ENCODE measurements at regions not wholly inside any gene's neighbourhood (a gene's known extent, or its start where the extent isn't known, plus 50 kb on each side); places are given as distances from the start of the nearest gene placed in this dataset.
"Not testable (repeated sequence)": the region's sequence is repeated elsewhere in the genome, so short reads cannot be mapped to it uniquely, and the experiment has no call there.

DNA sequence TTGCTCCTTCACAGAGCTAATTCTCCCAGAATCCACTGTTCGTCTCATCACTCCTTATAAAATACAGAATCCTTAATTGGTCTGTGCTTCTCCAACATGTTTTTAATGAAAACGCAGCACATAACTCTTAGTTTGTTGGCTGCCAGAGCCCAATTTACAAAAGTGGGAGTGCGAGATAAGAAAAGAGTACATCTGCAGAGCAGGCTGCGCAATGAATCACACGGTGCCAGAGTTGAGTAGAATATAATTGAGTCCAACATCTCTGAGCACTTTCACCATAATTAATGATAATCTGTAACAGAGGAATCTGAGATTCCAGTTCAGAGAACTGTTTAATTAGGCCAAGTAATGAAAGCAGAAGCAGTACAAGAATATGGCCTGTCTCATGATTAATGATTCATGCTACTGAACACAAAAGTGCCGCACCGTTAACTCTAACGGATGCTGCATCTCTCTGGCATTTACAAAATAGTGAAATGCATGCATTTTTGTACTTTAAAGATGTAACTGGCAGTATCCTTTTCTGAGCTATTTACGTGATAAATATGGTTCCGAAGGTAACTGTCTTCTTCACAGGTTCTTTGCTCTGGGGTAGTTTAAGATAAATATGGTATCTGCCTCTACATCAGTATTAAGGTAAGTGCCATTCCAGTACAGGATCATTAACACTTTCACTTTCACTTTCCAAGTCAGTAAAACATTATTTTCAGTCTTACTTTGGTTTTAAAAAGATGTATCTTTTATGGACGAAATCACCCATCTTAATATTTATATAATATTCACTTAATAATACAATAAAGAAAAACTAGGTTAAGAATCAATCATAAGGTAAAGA, 785.6 kb downstream of the NR4A2 start:
- H3K27ac ChIP-seq = no peak overlapping the region
- 72 to 77% methylated on average over 11 of the region's 11 CpGs for WGBS, 2 donors
- H3K4me3 ChIP-seq = peak overlapping the region in 2 of 4 donors; percentile 5 to 12
- H3K4me1 ChIP-seq = no peaks in the 10 kb centered on the region
- intact Hi-C loops (cut with DNase I) = no loop called here
- no peaks in the 10 kb centered on the region for H3K36me3 ChIP-seq
- no peaks in the 10 kb centered on the region for H3K27me3 ChIP-seq
- DNase-seq = no peak
- TF ChIP-seq POLR2A (IDR thresholded peaks at IDR 0.05) = no peak
- no peak for TF ChIP-seq CTCF (IDR thresholded peaks at IDR 0.05)
- no peaks in the 10 kb centered on the region for H3K9me3 ChIP-seq

DNA sequence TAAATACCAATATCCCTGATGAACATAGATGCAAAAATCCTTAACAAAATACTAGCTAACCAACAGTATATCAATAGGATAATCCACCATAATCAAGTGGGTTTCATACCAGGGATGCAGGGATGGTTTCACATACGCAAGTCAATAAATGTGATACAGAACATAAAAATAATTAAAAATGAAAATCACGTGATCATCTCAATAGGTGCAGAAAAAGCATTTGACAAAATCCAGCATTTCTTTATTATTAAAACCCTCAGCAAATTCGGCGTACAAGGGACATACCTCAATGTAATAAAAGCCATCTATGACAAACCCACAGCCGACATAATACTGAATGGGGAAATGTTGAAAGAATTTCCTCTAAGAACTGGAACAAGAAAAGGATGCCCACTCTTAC, 793.5 kb downstream of the NR4A2 start:
- H3K4me1 ChIP-seq; H3K27ac ChIP-seq; DNase-seq; H3K36me3 ChIP-seq; H3K4me3 ChIP-seq; H3K27me3 ChIP-seq; intact Hi-C loops (cut with DNase I); H3K9me3 ChIP-seq: not testable (repeated sequence)
- WGBS, 2 donors = 81 to 85% methylated on average over 5 of the region's 5 CpGs

DNA sequence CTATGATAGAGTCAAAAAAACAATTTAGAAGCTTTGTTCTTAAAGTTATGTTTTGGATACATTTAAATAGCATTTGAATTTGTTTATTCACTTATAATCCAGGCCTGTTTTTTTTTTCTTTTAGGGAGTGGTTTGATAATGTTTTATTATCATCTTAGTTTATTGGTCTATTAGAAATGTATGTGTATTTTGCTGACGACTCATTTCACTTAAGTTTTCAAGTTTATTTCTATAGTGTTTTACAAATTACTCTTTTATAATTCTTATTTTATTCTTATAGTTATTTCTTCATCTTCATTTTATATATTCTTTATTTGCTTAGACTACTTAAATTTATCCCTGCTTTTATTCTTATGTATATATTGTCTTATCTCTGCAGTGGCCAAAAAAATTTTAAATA, 804.5 kb downstream of the NR4A2 start:
- Histone ChIP-seq H3K4me1 (no peaks in the 10 kb centered on the region), H3K27ac (no peak overlapping the region), H3K4me3 (no peak overlapping the region), H3K27me3 (no peaks in the 10 kb centered on the region), H3K9me3 (no peaks in the 10 kb centered on the region), H3K36me3 (no peaks in the 10 kb centered on the region)
- no peak for TF ChIP-seq POLR2A (IDR thresholded peaks at IDR 0.05)
- no peak for TF ChIP-seq CTCF (IDR thresholded peaks at IDR 0.05)
- WGBS, 2 donors = 65 to 73% methylated on average over 1 of the region's 1 CpG
- no peak for DNase-seq
- intact Hi-C loops (cut with DNase I) = no loop called here

- no peak for DNase-seq
- WGBS, 2 donors = 71 to 77% methylated on average over 4 of the region's 4 CpGs
- intact Hi-C loops (cut with DNase I) = no loop called here
- Histone ChIP-seq H3K27me3 (no peaks in the 10 kb centered on the region), H3K9me3 (no peaks in the 10 kb centered on the region), H3K27ac (no peak overlapping the region), H3K36me3 (no peaks in the 10 kb centered on the region), H3K4me1 (no peaks in the 10 kb centered on the region), H3K4me3 (no peak overlapping the region)
- TF ChIP-seq POLR2A (IDR thresholded peaks at IDR 0.05) = no peak
These were observed 807.3 kb downstream of the NR4A2 start for GRCh38 chr2:155525199-155525598.

- no peaks in the 10 kb centered on the region for H3K4me1 ChIP-seq
- intact Hi-C loops (cut with DNase I) = no loop called here
- DNase-seq = no peak
- 81 to 91% methylated on average over 2 of the region's 2 CpGs for whole genome bisulfite sequencing, 2 donors
- no peak for TF ChIP-seq CTCF (IDR thresholded peaks at IDR 0.05)
- TF ChIP-seq POLR2A (IDR thresholded peaks at IDR 0.05) = no peak
- H3K36me3 ChIP-seq = no peaks in the 10 kb centered on the region
- no peak overlapping the region for H3K27ac ChIP-seq
- no peaks in the 10 kb centered on the region for H3K27me3 ChIP-seq
- no peak overlapping the region for H3K4me3 ChIP-seq
- H3K9me3 ChIP-seq = no peaks in the 10 kb centered on the region
These were observed 812.9 kb downstream of the NR4A2 start for GRCh38 chr2:155519529-155520130.

GRCh38 chr2:155518094-155518493, 814.4 kb downstream of the NR4A2 start:
- intact Hi-C loops (cut with DNase I) = no loop called here
- TF ChIP-seq POLR2A (IDR thresholded peaks at IDR 0.05) (no peak), CTCF (IDR thresholded peaks at IDR 0.05) (no peak)
- H3K27ac ChIP-seq = no peak overlapping the region
- H3K36me3 ChIP-seq = no peaks in the 10 kb centered on the region
- 51 to 57% methylated on average over 3 of the region's 3 CpGs for WGBS, 2 donors
- no peaks in the 10 kb centered on the region for H3K9me3 ChIP-seq
- H3K27me3 ChIP-seq = no peaks in the 10 kb centered on the region
- DNase-seq = no peak
- H3K4me1 ChIP-seq = no peaks in the 10 kb centered on the region
- H3K4me3 ChIP-seq = no peak overlapping the region
